Chondrocyte (in vitro differentiated cells): ENCODE measurements at regions not wholly inside any gene's neighbourhood (a gene's known extent, or its start where the extent isn't known, plus 50 kb on each side); places are given as distances from the start of the nearest gene placed in this dataset.

Experiments used
- DNase-seq: peaks from one replicate; pipeline ENCODE4 v3.0.0; 2021; ENCODE audit warnings: mixed read lengths, low spot score
- H3K27ac Mint-ChIP-seq: one replicate; pipeline ENCODE4 v1.8.0; 2021; ENCODE audit warnings: mild to moderate bottlenecking, moderate library complexity, mixed read lengths; ENCODE audit not compliant: unreplicated experiment
- H3K27me3 Mint-ChIP-seq: 2 replicates; pipeline ENCODE4 v1.8.0; 2021; ENCODE audit warnings: low read depth, mixed read lengths
- H3K36me3 Mint-ChIP-seq: 2 replicates; pipeline ENCODE4 v1.8.0; 2021; ENCODE audit warnings: low read depth, mixed read lengths
- H3K4me1 Mint-ChIP-seq: 2 replicates; pipeline ENCODE4 v1.8.0; 2021; ENCODE audit warnings: low read depth, mild to moderate bottlenecking, mixed read lengths
- H3K4me3 Mint-ChIP-seq: one replicate; pipeline ENCODE4 v1.8.0; 2021; ENCODE audit warnings: mild to moderate bottlenecking, moderate library complexity, mixed read lengths; ENCODE audit not compliant: unreplicated experiment
- H3K9me3 Mint-ChIP-seq: 2 replicates; pipeline ENCODE4 v1.8.0; 2021; ENCODE audit warnings: low read depth, mixed read lengths
- TF ChIP-seq, protein P1 (sequence below): fragments of 200-600 bp; sonication (generic); IDR thresholded peaks from 2 replicates; pipeline ENCODE4 v1.5.0; 2021; ENCODE audit warnings: antibody characterized with exemption, mild to moderate bottlenecking, moderate library complexity

- H3K9me3 Mint-ChIP-seq = peaks cover 5% of the 10 kb centered on the region
- TF ChIP-seq, protein P1, sequence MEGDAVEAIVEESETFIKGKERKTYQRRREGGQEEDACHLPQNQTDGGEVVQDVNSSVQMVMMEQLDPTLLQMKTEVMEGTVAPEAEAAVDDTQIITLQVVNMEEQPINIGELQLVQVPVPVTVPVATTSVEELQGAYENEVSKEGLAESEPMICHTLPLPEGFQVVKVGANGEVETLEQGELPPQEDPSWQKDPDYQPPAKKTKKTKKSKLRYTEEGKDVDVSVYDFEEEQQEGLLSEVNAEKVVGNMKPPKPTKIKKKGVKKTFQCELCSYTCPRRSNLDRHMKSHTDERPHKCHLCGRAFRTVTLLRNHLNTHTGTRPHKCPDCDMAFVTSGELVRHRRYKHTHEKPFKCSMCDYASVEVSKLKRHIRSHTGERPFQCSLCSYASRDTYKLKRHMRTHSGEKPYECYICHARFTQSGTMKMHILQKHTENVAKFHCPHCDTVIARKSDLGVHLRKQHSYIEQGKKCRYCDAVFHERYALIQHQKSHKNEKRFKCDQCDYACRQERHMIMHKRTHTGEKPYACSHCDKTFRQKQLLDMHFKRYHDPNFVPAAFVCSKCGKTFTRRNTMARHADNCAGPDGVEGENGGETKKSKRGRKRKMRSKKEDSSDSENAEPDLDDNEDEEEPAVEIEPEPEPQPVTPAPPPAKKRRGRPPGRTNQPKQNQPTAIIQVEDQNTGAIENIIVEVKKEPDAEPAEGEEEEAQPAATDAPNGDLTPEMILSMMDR = no peak
- H3K36me3 Mint-ChIP-seq = no peaks in the 10 kb centered on the region
- H3K4me1 Mint-ChIP-seq = no peaks in the 10 kb centered on the region
- DNase-seq = no peak
- H3K4me3 Mint-ChIP-seq = no peak overlapping the region
- no peak overlapping the region for H3K27ac Mint-ChIP-seq
- no peaks in the 10 kb centered on the region for H3K27me3 Mint-ChIP-seq
These were observed 919.6 kb upstream of the MAP3K7 start for GRCh38 chr6:91506509-91506908.

DNA sequence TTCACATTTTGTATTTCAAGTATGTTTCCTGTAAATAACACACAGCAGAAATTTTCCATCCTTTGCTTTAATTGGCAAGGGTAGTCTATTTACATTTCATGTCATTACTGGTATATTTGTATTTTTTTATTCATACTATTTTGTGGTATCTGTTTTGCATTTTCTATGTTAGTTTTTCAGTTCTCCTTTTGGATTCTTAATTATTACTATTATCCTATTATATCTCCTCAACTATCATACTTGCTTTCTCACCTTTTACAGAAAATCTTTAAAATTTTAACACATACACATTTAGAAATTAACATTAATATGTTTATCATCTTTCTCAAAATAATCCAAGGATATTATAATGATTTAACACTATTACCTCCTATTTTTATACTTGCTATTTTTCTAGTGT, 918.3 kb upstream of the MAP3K7 start:
- H3K27ac Mint-ChIP-seq = no peak overlapping the region
- no peaks in the 10 kb centered on the region for H3K4me1 Mint-ChIP-seq
- no peaks in the 10 kb centered on the region for H3K36me3 Mint-ChIP-seq
- TF ChIP-seq, protein P1 = no peak
- no peak for DNase-seq
- no peaks in the 10 kb centered on the region for H3K27me3 Mint-ChIP-seq
- H3K4me3 Mint-ChIP-seq = no peak overlapping the region
- peaks cover 5% of the 10 kb centered on the region for H3K9me3 Mint-ChIP-seq

DNA sequence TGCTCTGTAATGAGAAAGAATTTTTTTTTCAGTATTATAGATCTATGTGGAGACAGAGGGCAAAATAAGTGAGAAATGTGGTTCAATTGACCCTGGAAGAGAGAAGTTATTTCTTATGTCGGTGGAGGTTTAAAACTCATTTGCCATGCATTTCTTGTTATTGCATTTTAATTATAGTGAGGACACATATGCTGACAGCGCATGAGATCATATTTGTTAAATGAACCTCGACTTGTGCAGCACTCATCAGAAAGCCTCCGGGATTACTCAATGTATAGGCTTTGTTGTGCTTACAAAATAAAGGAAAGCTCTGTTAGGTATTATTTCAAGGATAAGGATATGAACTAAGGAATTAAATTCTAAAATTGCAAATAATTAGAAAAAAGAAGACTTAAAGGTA, 915.1 kb upstream of the MAP3K7 start:
- Mint-ChIP-seq H3K4me1 (no peaks in the 10 kb centered on the region), H3K4me3 (no peak overlapping the region), H3K36me3 (no peaks in the 10 kb centered on the region), H3K9me3 (no peaks in the 10 kb centered on the region), H3K27ac (no peak overlapping the region), H3K27me3 (peaks cover 1% of the 10 kb centered on the region)
- TF ChIP-seq, protein P1 = no peak
- DNase-seq = no peak

- H3K36me3 Mint-ChIP-seq = no peaks in the 10 kb centered on the region
- H3K4me3 Mint-ChIP-seq = no peak overlapping the region
- no peak overlapping the region for H3K27ac Mint-ChIP-seq
- no peaks in the 10 kb centered on the region for H3K4me1 Mint-ChIP-seq
- TF ChIP-seq, protein P1 = no peak
- peaks cover 1% of the 10 kb centered on the region for H3K27me3 Mint-ChIP-seq
- H3K9me3 Mint-ChIP-seq = no peaks in the 10 kb centered on the region
- no peak for DNase-seq
These were observed 913.9 kb upstream of the MAP3K7 start for GRCh38 chr6:91500689-91501303.

DNA sequence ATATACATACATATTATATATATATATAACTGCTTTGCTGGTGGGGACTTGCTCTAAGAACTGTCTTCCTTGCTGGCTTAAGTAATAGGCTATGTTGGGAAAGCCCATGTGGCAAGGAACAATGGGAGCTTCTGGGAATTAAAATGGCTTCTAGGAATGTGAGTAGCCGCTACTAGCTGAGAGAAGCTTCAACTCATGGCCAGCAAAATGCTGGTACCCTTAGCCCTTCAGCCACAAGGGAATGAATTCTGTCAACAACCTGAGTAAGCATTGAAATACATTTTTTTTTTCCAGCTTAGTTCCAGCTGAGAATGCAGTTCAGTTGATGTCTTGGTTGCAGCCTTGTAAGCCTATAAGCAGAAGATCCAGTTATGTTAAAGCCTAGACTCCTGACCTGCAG, 911.7 kb upstream of the MAP3K7 start:
- Mint-ChIP-seq H3K27me3 (peaks cover 1% of the 10 kb centered on the region), H3K27ac (no peak overlapping the region), H3K9me3 (no peaks in the 10 kb centered on the region), H3K36me3 (no peaks in the 10 kb centered on the region), H3K4me3 (no peak overlapping the region), H3K4me1 (no peaks in the 10 kb centered on the region)
- DNase-seq = no peak
- TF ChIP-seq, protein P1 = no peak
